ENCODE measurements at regions not wholly inside any gene's neighbourhood (a gene's known extent, or its start where the extent isn't known, plus 50 kb on each side); places are given as distances from the start of the nearest gene placed in this dataset.

DNA sequence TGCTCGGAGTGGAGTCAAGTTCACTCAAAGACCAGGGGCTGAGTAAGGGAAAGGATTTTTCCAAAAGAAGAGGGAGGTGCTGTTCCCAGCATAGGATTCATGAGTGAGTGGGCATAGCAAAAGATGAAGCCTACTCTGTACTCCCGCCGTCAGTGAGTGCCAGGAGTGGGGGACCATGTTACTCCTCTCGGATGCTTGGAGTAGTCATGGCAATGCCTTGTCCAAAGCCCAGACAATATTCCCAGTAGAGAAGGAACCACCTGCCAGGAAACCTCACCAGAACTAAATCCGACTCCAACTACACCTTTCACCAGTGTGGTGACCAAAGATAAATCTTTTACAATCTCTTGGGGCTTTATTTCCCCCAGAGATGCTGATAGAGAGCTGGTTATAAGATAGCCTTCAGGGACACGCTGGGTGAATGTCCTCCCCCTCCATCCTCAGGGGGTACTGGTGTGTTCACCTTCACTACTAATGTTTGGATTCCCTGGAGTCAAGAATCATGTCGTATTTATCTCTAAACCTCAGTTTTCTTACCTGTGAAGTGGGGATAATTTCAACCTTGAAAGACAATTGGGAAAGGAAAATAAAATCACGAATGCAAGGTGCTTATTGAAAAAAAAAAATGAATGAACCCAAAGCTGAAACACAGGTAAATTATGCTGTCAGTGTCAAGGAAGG is 165.2 kb downstream of the NSG2 start:
- no peak for TF ChIP-seq POLR2A (IDR thresholded peaks at IDR 0.05; ENCODE audit: low read depth, low read length)
- no peak for TF ChIP-seq POLR2AphosphoS5 (IDR thresholded peaks at IDR 0.05; ENCODE audit: low read depth, low read length)

Measured in GM12891 (cell line).